Ovary (tissue), 7 donors: ENCODE measurements at regions not wholly inside any gene's neighbourhood (a gene's known extent, or its start where the extent isn't known, plus 50 kb on each side); places are given as distances from the start of the nearest gene placed in this dataset.
A peak's percentile ranks its signal among the peaks of the same experiment; 100 is the strongest.

Experiments used
- DNase-seq, 5 donors: peaks; one replicate each; pipeline ENCODE4 v3.0.0-alpha.2; 2019 to 2020
- H3K27ac ChIP-seq, 2 donors: fragments of 200-600 bp; one replicate each; pipeline versions ENCODE4 v1.5.1 to v1.8.0; 2019 to 2022
- H3K27me3 ChIP-seq: fragments of 200-600 bp; one replicate; pipeline ENCODE4 v1.8.0; 2022
- H3K36me3 ChIP-seq: fragments of 200-600 bp; sonication (generic); one replicate; pipeline ENCODE4 v1.5.1; 2019
- H3K4me1 ChIP-seq: one replicate; pipeline ENCODE4 v1.8.1; 2013; ENCODE audit warnings: mild to moderate bottlenecking, moderate library complexity; ENCODE audit not compliant: insufficient read depth
- H3K4me3 ChIP-seq: fragments of 200-600 bp; sonication (generic); one replicate; pipeline ENCODE4 v1.5.1; 2017
- H3K9me3 ChIP-seq, 2 donors: fragments of 200-600 bp in 1 of 2; sonication (generic) in 1 of 2; one replicate each; pipeline versions ENCODE4 v1.5.1 to v1.8.1; 2013 to 2019; ENCODE audit warnings: mild to moderate bottlenecking in 1 of 2, moderate library complexity in 1 of 2
- CTCF ChIP-seq, 3 donors: fragments of 450-650 bp in 2 of 3; fragments of 200-600 bp in 1 of 3; IDR thresholded peaks; one replicate each; pipeline versions ENCODE4 v1.5.1 to v1.8.0; 2016 to 2022; ENCODE audit warnings: antibody characterized with exemption in 3 of 3, mild to moderate bottlenecking in 1 of 3
- EP300 ChIP-seq: sonication (generic); formaldehyde crosslinking; IDR thresholded peaks from one replicate; pipeline ENCODE4 v1.6.1; 2017; ENCODE audit warnings: antibody characterized with exemption
- POLR2A ChIP-seq: fragments of 450-650 bp; IDR thresholded peaks from one replicate; pipeline ENCODE4 v1.6.1; 2017; ENCODE audit warnings: antibody characterized with exemption, mild to moderate bottlenecking, moderate library complexity
- WGBS, 3 donors: extraction: QIAGEN DNeasy Blood & Tissue Kit in 1 of 3; methylation state at CpG; one replicate each; pipeline versions ENCODE4 v1.1.5 to v1.1.7; 2013 to 2017; 5-methylcytosine and 5-hydroxymethylcytosine counted together
- intact Hi-C, 4 donors: fragments of 100-400 bp; cut with DNase I; formaldehyde crosslinking; loops; one replicate each; pipeline versions ENCODE4 v1.11.0 to v1.15.1; 2022 to 2023
- donor health status: DM: no; HTN: no; CAD: no; lungs with moderate emphysema.
- donor health status: DM: no; HTN: no; CAD: no.
- donor health status: Bipolar disorder and iron deficiency.
- donor health status: DM: no; HTN: no; CAD: no.
- donor health status: DM: yes; HTN: yes; CAD: no.

- no peaks in the 10 kb centered on the region for H3K36me3 ChIP-seq
- DNase-seq = no peak
- intact Hi-C loops = no loop called here
- TF ChIP-seq EP300 (no peak), POLR2A (no peak), CTCF (IDR thresholded peaks at IDR 0.05) (no peak)
- no peaks in the 10 kb centered on the region for H3K4me1 ChIP-seq
- H3K27ac ChIP-seq = no peak overlapping the region
- no peaks in the 10 kb centered on the region for H3K9me3 ChIP-seq
- no peaks in the 10 kb centered on the region for H3K27me3 ChIP-seq
- no peak overlapping the region for H3K4me3 ChIP-seq
Observed at GRCh38 chr4:13180701-13181100, 303.4 kb downstream of the RAB28 start.

DNA sequence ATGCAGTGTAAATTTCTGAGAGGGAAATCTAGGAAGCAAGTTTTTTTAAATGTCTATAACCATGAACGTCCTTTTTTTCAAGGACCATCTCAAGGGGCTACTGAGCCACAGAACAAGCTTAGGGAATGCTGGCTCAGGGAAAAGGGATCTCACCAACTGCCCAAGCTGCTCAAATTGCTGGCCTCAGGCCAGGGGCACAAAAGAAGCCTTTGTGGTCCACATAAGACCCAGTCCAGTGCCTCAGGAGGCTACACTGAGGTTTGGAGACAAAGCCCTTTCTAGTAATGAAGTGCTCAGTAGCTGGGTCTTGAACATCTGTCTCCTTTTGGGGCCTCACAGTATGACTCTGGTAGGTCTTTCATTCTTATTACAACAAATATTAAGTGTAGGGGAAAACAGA lies 305.5 kb downstream of the RAB28 start:
- no peaks in the 10 kb centered on the region for H3K4me1 ChIP-seq
- no peak for TF ChIP-seq EP300
- TF ChIP-seq POLR2A = no peak
- no peak for TF ChIP-seq CTCF (IDR thresholded peaks at IDR 0.05)
- H3K27me3 ChIP-seq = no peaks in the 10 kb centered on the region
- intact Hi-C loops = no loop called here
- no peak overlapping the region for H3K4me3 ChIP-seq
- WGBS, 3 donors = 68 to 85% (median 81%) methylated on average over 1 of the region's 1 CpG
- no peak overlapping the region for H3K27ac ChIP-seq
- H3K9me3 ChIP-seq = no peaks in the 10 kb centered on the region
- no peaks in the 10 kb centered on the region for H3K36me3 ChIP-seq
- no peak for DNase-seq

- Histone ChIP-seq H3K9me3 (no peaks in the 10 kb centered on the region), H3K4me1 (no peaks in the 10 kb centered on the region), H3K27me3 (no peaks in the 10 kb centered on the region), H3K4me3 (no peak overlapping the region), H3K27ac (no peak overlapping the region), H3K36me3 (no peaks in the 10 kb centered on the region)
- intact Hi-C loops = no loop called here
- TF ChIP-seq POLR2A (no peak), CTCF (IDR thresholded peaks at IDR 0.05) (no peak), EP300 (no peak)
- DNase-seq = no peak
- 19 to 35% (median 20%) methylated on average over 5 of the region's 5 CpGs for WGBS, 3 donors
Observed at GRCh38 chr4:13176741-13177142, 307.4 kb downstream of the RAB28 start.

- intact Hi-C loops = no loop called here
- WGBS, 3 donors = 56 to 63% (median 59%) methylated on average over 5 of the region's 5 CpGs
- no peak overlapping the region for H3K4me3 ChIP-seq
- H3K9me3 ChIP-seq = no peaks in the 10 kb centered on the region
- no peak overlapping the region for H3K27ac ChIP-seq
- no peaks in the 10 kb centered on the region for H3K27me3 ChIP-seq
- DNase-seq = no peak
- TF ChIP-seq POLR2A = no peak
- no peak for TF ChIP-seq EP300
- TF ChIP-seq CTCF (IDR thresholded peaks at IDR 0.05) = no peak
- H3K36me3 ChIP-seq = no peaks in the 10 kb centered on the region
- no peaks in the 10 kb centered on the region for H3K4me1 ChIP-seq
Observed at GRCh38 chr4:13174926-13175325, 309.2 kb downstream of the RAB28 start.

GRCh38 chr4:13174001-13174400 lies 310.1 kb downstream of the RAB28 start:
- DNase-seq = peak in 1 of 5 donors; percentile 76
- intact Hi-C loops = no loop called here
- no peak for TF ChIP-seq POLR2A
- no peak for TF ChIP-seq EP300
- TF ChIP-seq CTCF (IDR thresholded peaks at IDR 0.05) = no peak
- Histone ChIP-seq H3K27me3 (no peaks in the 10 kb centered on the region), H3K9me3 (no peaks in the 10 kb centered on the region), H3K36me3 (no peaks in the 10 kb centered on the region), H3K27ac (no peak overlapping the region), H3K4me3 (no peak overlapping the region), H3K4me1 (no peaks in the 10 kb centered on the region)
- WGBS, 3 donors = 36 to 54% (median 45%) methylated on average over 6 of the region's 6 CpGs
